ENCODE measurements at regions not wholly inside any gene's neighbourhood (a gene's known extent, or its start where the extent isn't known, plus 50 kb on each side); places are given as distances from the start of the nearest gene placed in this dataset.

- TF ChIP-seq, protein P1, sequence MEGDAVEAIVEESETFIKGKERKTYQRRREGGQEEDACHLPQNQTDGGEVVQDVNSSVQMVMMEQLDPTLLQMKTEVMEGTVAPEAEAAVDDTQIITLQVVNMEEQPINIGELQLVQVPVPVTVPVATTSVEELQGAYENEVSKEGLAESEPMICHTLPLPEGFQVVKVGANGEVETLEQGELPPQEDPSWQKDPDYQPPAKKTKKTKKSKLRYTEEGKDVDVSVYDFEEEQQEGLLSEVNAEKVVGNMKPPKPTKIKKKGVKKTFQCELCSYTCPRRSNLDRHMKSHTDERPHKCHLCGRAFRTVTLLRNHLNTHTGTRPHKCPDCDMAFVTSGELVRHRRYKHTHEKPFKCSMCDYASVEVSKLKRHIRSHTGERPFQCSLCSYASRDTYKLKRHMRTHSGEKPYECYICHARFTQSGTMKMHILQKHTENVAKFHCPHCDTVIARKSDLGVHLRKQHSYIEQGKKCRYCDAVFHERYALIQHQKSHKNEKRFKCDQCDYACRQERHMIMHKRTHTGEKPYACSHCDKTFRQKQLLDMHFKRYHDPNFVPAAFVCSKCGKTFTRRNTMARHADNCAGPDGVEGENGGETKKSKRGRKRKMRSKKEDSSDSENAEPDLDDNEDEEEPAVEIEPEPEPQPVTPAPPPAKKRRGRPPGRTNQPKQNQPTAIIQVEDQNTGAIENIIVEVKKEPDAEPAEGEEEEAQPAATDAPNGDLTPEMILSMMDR (IDR thresholded peaks at IDR 0.05; ENCODE audit: low read length), result no peak
- TF ChIP-seq EZH2 (IDR thresholded peaks at IDR 0.05; ENCODE audit: borderline replicate concordance, low read length), result no peak
Measured at GRCh38 chr2:67923696-67924095, 139.1 kb downstream of the C1D start.

Measured in OCI-LY1 (cell line).